Small intestine (tissue), 7 donors: ENCODE measurements at regions not wholly inside any gene's neighbourhood (a gene's known extent, or its start where the extent isn't known, plus 50 kb on each side); places are given as distances from the start of the nearest gene placed in this dataset.
A peak's percentile ranks its signal among the peaks of the same experiment; 100 is the strongest.

Source experiments
- DNase-seq, 2 donors: peaks; one replicate each; pipeline versions ENCODE4 v3.0.0 to v3.0.0-alpha.2; 2013
- FAIRE-seq: peaks from 2 replicates; lab custom pipeline; 2012; peaks lifted over from hg19 to GRCh38; lab: Jason Lieb, UNC
- H3K27ac ChIP-seq, 3 donors: one replicate each; pipeline ENCODE4 v1.5.1; 2013; ENCODE audit warnings: low read length in 2 of 3, mild to moderate bottlenecking in 2 of 3, control low read depth in 1 of 3, inconsistent platforms in 1 of 3, low read depth in 1 of 3, moderate library complexity in 1 of 3
- H3K27me3 ChIP-seq, 3 donors: one replicate each; pipeline ENCODE4 v1.6.1; 2013; ENCODE audit warnings: low read length in 3 of 3, inconsistent platforms in 1 of 3; ENCODE audit not compliant: control insufficient read depth in 3 of 3, insufficient read depth in 3 of 3
- H3K36me3 ChIP-seq, 3 donors: one replicate each; pipeline ENCODE4 v1.6.1; 2013; ENCODE audit warnings: low read length in 3 of 3, inconsistent platforms in 1 of 3, low read depth in 1 of 3, mild to moderate bottlenecking in 1 of 3, moderate library complexity in 1 of 3; ENCODE audit not compliant: control insufficient read depth in 3 of 3, insufficient read depth in 2 of 3
- H3K4me1 ChIP-seq, 3 donors: one replicate each; pipeline ENCODE4 v1.6.1; 2013; ENCODE audit warnings: low read length in 2 of 3, inconsistent platforms in 1 of 3, low read depth in 1 of 3, mild to moderate bottlenecking in 1 of 3, moderate library complexity in 1 of 3; ENCODE audit not compliant: control insufficient read depth in 3 of 3, insufficient read depth in 2 of 3
- H3K4me3 ChIP-seq, 3 donors: one replicate each; pipeline ENCODE4 v1.5.1; 2013; ENCODE audit warnings: low read length in 3 of 3, control low read depth in 1 of 3, inconsistent platforms in 1 of 3, low read depth in 1 of 3, mild to moderate bottlenecking in 1 of 3, moderate library complexity in 1 of 3
- H3K9me3 ChIP-seq, 2 donors: one replicate each; pipeline ENCODE4 v1.6.1; 2013; ENCODE audit warnings: low read depth in 1 of 2, low read length in 1 of 2; ENCODE audit not compliant: control insufficient read depth in 2 of 2, insufficient read depth in 1 of 2
- WGBS, 3 donors: extraction: QIAGEN DNeasy Blood & Tissue Kit; methylation state at CpG; one replicate each; pipeline ENCODE4 v1.1.7; 2013; 5-methylcytosine and 5-hydroxymethylcytosine counted together
- donor health status: healthy with polysubstance abuse.
- donor health status: control.
- donor health status: control.
- donor health status: Bipolar disorder and iron deficiency.
- donor health status: healthy.

GRCh38 chr15:95922431-95922830 lies 408.1 kb upstream of the NR2F2 start:
- Histone ChIP-seq H3K36me3 (no peaks in the 10 kb centered on the region), H3K4me1 (no peaks in the 10 kb centered on the region), H3K4me3 (no peak overlapping the region), H3K27ac (no peak overlapping the region), H3K9me3 (no peaks in the 10 kb centered on the region), H3K27me3 (no peaks in the 10 kb centered on the region)
- FAIRE-seq = no peak
- WGBS, 3 donors = 74 to 88% (median 75%) methylated on average over 7 of the region's 7 CpGs
- DNase-seq = peak in 1 of 2 donors; percentile 6

DNA sequence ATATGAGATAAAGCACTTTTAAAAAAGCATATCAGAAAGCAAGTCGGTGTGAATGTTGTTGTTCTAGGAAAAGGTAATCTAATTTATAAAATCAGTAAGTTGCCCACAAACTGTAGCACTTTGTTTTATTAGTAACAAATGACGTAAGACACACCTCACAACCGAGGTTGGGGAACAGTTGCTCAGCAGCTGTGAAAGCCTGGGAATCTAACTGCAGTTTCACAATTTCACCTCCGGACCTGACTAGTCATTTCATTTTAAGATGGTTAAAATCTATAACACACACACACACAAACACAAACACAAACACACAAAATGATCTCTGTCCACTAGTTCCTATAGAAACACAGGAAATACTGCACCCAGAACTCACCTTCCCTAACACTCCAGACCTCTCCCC lies 406.7 kb upstream of the NR2F2 start:
- Histone ChIP-seq H3K9me3 (no peaks in the 10 kb centered on the region), H3K27ac (no peak overlapping the region), H3K4me3 (no peak overlapping the region), H3K36me3 (no peaks in the 10 kb centered on the region), H3K27me3 (no peaks in the 10 kb centered on the region), H3K4me1 (no peaks in the 10 kb centered on the region)
- DNase-seq (peak; percentile 3 to 42), FAIRE-seq (no peak)
- 22 to 54% (median 26%) methylated on average over 4 of the region's 4 CpGs for WGBS, 3 donors

DNA sequence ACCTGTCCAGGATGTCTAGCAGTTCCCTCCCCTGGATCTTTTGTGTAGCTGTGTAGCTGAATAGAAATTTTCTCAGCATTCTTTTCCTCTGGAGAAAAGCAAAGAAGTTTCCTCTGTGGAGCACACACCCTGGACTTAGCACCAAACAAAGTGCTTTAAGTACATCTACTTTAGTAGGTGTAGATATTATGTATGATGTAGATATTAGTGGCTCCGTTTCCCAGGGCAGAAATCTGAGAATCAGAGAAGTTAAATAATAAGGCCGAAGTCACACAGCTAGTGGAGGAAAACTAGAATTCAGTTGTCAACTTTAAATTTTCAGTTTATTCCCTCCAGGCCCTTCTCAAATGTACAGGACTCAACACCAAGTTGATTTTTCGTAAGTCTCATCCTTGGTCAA lies 401.7 kb upstream of the NR2F2 start:
- 85 to 90% (median 87%) methylated on average over 3 of the region's 3 CpGs for WGBS, 3 donors
- Histone ChIP-seq H3K4me1 (no peaks in the 10 kb centered on the region), H3K9me3 (no peaks in the 10 kb centered on the region), H3K4me3 (no peak overlapping the region), H3K36me3 (no peaks in the 10 kb centered on the region), H3K27me3 (no peaks in the 10 kb centered on the region), H3K27ac (no peak overlapping the region)
- FAIRE-seq = no peak
- no peak for DNase-seq

GRCh38 chr15:95929232-95929846 lies 401.2 kb upstream of the NR2F2 start:
- no peaks in the 10 kb centered on the region for H3K36me3 ChIP-seq
- 58 to 67% (median 59%) methylated on average over 7 of the region's 7 CpGs for WGBS, 3 donors
- H3K27me3 ChIP-seq = no peaks in the 10 kb centered on the region
- no peaks in the 10 kb centered on the region for H3K9me3 ChIP-seq
- no peak overlapping the region for H3K4me3 ChIP-seq
- H3K4me1 ChIP-seq = no peaks in the 10 kb centered on the region
- no peak for FAIRE-seq
- H3K27ac ChIP-seq = no peak overlapping the region
- no peak for DNase-seq

DNA sequence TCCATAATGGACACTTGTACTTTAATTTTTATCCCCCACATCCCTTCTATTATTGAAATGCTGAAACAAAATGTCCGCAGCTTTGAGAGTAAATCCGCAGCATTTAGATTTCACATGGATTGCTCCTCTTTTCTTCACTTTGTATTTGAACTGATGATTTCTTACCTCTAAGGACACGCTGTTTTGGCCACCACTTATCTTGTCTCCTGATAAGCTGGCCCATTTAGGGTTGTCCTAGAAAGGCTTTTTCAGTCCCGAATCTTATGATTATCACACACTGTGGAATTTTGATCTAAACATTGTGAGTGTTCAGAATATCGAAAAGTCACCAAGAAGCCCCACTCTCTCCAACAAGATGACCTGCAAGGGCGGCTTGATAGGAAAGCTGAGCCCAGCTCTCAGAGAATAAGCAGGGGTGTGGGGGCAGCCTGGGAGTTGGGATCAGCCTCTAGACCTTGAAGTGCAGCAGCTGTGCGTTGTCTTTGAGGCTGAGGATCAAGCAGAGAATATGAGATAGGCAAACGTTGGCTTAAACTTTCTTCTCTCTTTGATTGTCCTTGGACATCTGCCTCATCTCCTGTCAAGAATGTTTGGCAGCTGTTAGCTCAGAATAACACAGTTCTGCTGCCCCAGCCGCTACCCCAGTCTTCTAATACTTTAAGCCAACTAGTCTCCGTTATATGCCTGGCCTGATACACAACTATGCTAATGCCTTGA lies 399.7 kb upstream of the NR2F2 start:
- DNase-seq = no peak
- Histone ChIP-seq H3K9me3 (no peaks in the 10 kb centered on the region), H3K4me1 (no peaks in the 10 kb centered on the region), H3K36me3 (no peaks in the 10 kb centered on the region), H3K4me3 (no peak overlapping the region), H3K27me3 (no peaks in the 10 kb centered on the region), H3K27ac (no peak overlapping the region)
- no peak for FAIRE-seq
- WGBS, 3 donors = 71 to 72% (median 72%) methylated on average over 10 of the region's 10 CpGs

DNA sequence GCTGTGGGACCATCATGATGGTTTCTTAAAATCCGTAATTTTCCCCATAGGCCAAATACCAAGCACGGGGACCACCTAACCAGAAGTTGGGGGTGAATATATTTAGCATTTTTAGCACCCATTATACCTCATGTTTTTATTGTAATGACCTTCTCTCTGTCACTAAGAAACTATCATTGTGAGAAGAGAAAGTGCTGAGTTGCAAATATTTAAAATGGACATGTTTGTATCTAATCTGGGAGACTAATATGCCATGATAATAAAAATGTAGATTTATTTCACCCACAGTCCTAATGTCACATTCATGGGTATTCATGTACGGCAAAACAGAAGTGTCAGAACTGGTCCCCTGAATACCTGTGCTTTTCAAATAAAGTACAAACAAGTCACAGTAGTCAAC lies 398.9 kb upstream of the NR2F2 start:
- no peak for DNase-seq
- Histone ChIP-seq H3K9me3 (no peaks in the 10 kb centered on the region), H3K36me3 (no peaks in the 10 kb centered on the region), H3K4me1 (no peaks in the 10 kb centered on the region), H3K4me3 (no peak overlapping the region), H3K27ac (no peak overlapping the region), H3K27me3 (no peaks in the 10 kb centered on the region)
- whole genome bisulfite sequencing, 3 donors = 85 to 90% (median 87%) methylated on average over 3 of the region's 3 CpGs
- no peak for FAIRE-seq

DNA sequence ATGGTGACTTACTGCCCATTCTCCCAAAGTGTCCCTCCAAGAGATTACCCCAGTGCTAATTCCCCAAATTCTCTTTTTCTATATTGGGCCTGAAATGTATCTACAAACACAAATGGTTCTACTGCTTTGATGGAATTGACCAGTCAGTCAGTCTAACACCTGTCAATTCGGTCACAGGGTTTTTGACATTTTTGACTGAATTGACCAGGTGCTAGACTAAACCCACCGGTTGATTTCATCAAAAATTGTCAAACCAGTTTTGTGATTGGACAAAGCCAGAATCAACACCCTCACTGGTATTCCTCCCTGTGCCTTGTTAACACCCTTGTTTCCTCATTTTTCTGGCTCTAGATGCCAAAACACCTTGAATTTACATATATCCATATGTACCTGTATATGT lies 398.4 kb upstream of the NR2F2 start:
- FAIRE-seq (no peak), DNase-seq (no peak)
- Histone ChIP-seq H3K36me3 (no peaks in the 10 kb centered on the region), H3K27ac (no peak overlapping the region), H3K4me3 (no peak overlapping the region), H3K9me3 (no peaks in the 10 kb centered on the region), H3K4me1 (no peaks in the 10 kb centered on the region), H3K27me3 (no peaks in the 10 kb centered on the region)
- 86 to 94% (median 88%) methylated on average over 2 of the region's 2 CpGs for WGBS, 3 donors

DNA sequence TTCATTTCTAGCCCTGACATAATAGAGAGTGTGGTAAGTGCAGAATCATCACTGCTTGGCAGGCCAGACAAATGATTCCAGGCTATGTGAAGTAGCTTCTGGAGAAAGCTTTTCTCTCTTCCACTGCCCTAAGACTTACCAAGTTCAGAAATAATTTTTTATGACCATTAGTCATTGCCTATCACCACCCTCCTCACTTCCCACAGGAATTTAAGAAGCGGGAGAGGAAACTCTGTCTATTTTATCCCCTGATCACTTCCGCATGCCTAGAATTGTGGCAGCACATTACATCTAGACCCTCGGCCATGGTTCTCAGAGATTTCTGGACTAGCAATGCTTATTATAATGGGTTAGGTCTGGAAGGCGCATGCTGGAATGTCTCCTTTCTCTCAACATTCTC lies 397.8 kb upstream of the NR2F2 start:
- H3K9me3 ChIP-seq = no peaks in the 10 kb centered on the region
- H3K27ac ChIP-seq = no peak overlapping the region
- FAIRE-seq (no peak), DNase-seq (no peak)
- H3K4me1 ChIP-seq = no peaks in the 10 kb centered on the region
- H3K4me3 ChIP-seq = no peak overlapping the region
- H3K27me3 ChIP-seq = no peaks in the 10 kb centered on the region
- WGBS, 3 donors = 72 to 92% (median 90%) methylated on average over 4 of the region's 4 CpGs
- H3K36me3 ChIP-seq = no peaks in the 10 kb centered on the region
